ENCODE measurements at regions not wholly inside any gene's neighbourhood (a gene's known extent, or its start where the extent isn't known, plus 50 kb on each side); places are given as distances from the start of the nearest gene placed in this dataset.

DNA sequence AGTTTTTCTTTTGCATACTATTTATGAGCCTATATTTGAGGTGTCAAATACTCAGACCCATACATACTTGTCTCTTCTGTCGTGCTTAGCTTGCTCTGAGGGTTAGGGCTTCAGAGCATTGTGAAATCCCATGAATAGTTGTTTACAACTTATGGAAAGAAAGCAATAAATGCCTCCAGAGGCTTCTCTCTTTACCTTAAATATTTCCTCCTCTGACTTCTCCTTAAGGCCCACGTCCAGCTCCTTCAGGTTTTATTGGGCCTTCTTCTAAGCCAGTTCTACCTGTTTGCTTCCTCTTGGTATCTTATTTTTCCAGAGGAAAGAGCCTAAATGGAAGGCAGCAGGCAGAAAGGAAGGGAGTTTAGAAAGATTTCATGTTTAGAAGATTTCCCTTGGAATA, 218.6 kb downstream of the SPTSSA start:
- no peak for DNase-seq (ENCODE audit: low read depth, low spot score)
- TF ChIP-seq CTCF (IDR thresholded peaks at IDR 0.05; ENCODE audit: low read depth, low read length), result no peak
- in situ Hi-C loops (cut with HindIII; ENCODE audit: low sequenced_read_pairs), result no loop called here
- H3K4me3 ChIP-seq (ENCODE audit: low read depth, low read length), result no peak overlapping the region

DNA sequence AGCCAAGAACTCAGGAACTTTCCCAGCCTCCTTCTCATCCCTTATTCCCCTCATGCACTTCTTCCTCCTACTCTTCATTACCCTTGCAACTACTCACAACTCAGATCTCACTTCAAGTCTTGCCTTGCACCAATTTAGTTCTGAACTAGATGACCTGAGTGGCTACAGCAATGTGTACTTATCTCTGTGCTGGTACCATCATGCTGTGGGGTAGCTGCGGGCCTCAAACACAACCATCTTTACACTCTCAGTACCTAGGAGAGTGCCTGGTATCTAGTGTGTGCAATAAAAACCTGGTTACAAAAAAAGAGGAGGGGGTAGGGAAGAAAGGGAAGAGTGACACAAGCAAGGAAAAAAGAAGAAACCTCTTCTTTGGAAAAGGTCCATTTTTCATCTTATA, 219.0 kb downstream of the SPTSSA start:
- H3K4me3 ChIP-seq (ENCODE audit: low read depth, low read length), result no peak overlapping the region
- DNase-seq (ENCODE audit: low read depth, low spot score), result no peak
- in situ Hi-C loops (cut with HindIII; ENCODE audit: low sequenced_read_pairs), result no loop called here
- no peak for TF ChIP-seq CTCF (IDR thresholded peaks at IDR 0.05; ENCODE audit: low read depth, low read length)

- no peak for TF ChIP-seq CTCF (IDR thresholded peaks at IDR 0.05; ENCODE audit: low read depth, low read length)
- in situ Hi-C loops (cut with HindIII; ENCODE audit: low sequenced_read_pairs), result no loop called here
- H3K4me3 ChIP-seq (ENCODE audit: low read depth, low read length), result no peak overlapping the region
- DNase-seq (ENCODE audit: low read depth, low spot score), result no peak
Observed at GRCh38 chr14:34241185-34241711, 220.8 kb downstream of the SPTSSA start.

DNA sequence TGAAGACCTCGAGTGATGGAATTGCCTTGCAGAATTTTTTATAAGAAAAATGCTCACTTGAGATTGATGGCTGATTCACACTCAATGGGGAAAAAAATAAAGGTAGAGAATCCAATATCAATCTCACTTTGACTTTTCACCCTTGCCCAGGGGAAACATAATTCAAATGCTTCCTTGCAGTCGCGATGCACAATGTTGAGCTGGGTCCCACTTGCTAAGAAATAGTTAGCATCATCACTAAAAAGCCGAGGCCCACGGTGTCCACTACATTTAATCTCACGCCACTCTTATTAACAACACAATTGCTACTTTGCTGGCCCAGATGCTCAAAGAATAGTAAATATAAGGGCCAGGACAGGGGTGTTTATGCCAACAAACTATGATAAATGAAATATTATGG, 223.4 kb downstream of the SPTSSA start:
- in situ Hi-C loops (cut with HindIII; ENCODE audit: low sequenced_read_pairs), result no loop called here
- no peak for TF ChIP-seq CTCF (IDR thresholded peaks at IDR 0.05; ENCODE audit: low read depth, low read length)
- no peak overlapping the region for H3K4me3 ChIP-seq (ENCODE audit: low read depth, low read length)
- no peak for DNase-seq (ENCODE audit: low read depth, low spot score)

GRCh38 chr14:34237677-34238076, 224.4 kb downstream of the SPTSSA start:
- no peak for DNase-seq (ENCODE audit: low read depth, low spot score)
- in situ Hi-C loops (cut with HindIII; ENCODE audit: low sequenced_read_pairs), result no loop called here
- H3K4me3 ChIP-seq (ENCODE audit: low read depth, low read length), result no peak overlapping the region
- no peak for TF ChIP-seq CTCF (IDR thresholded peaks at IDR 0.05; ENCODE audit: low read depth, low read length)

GRCh38 chr14:34237081-34237480, 225.0 kb downstream of the SPTSSA start:
- in situ Hi-C loops (cut with HindIII; ENCODE audit: low sequenced_read_pairs), result no loop called here
- TF ChIP-seq CTCF (IDR thresholded peaks at IDR 0.05; ENCODE audit: low read depth, low read length), result no peak
- no peak for DNase-seq (ENCODE audit: low read depth, low spot score)
- no peak overlapping the region for H3K4me3 ChIP-seq (ENCODE audit: low read depth, low read length)
